ENCODE measurements at regions not wholly inside any gene's neighbourhood (a gene's known extent, or its start where the extent isn't known, plus 50 kb on each side); places are given as distances from the start of the nearest gene placed in this dataset.
"Not testable (repeated sequence)": the region's sequence is repeated elsewhere in the genome, so short reads cannot be mapped to it uniquely, and the experiment has no call there.

DNA sequence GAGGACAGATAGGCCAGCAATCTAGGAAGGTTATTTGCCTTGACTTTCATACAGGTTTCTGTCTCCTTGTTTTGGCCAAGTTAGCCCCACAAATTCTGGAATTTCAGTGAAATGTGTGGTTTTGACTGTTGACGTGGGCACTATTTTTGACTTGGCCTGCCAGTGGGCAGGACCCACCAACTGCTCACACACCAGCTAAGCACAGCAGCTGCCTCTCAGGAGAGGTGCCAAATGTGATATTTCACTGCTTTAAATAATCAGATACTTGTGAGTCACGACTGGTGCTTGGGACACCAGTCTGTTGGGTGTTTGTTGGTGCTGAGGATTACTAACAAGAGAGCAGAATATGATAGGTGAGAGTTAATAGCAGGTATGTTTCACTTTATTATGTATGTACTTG, 409.7 kb upstream of the MTPN start:
- intact Hi-C loops (cut with DNase I) = no loop called here
- no peaks in the 10 kb centered on the region for H3K27me3 ChIP-seq (ENCODE audit: low read depth)
- H3K4me3 ChIP-seq = no peak overlapping the region
- H3K4me1 ChIP-seq = no peaks in the 10 kb centered on the region
- no peaks in the 10 kb centered on the region for H3K36me3 ChIP-seq
- TF ChIP-seq, protein P1, sequence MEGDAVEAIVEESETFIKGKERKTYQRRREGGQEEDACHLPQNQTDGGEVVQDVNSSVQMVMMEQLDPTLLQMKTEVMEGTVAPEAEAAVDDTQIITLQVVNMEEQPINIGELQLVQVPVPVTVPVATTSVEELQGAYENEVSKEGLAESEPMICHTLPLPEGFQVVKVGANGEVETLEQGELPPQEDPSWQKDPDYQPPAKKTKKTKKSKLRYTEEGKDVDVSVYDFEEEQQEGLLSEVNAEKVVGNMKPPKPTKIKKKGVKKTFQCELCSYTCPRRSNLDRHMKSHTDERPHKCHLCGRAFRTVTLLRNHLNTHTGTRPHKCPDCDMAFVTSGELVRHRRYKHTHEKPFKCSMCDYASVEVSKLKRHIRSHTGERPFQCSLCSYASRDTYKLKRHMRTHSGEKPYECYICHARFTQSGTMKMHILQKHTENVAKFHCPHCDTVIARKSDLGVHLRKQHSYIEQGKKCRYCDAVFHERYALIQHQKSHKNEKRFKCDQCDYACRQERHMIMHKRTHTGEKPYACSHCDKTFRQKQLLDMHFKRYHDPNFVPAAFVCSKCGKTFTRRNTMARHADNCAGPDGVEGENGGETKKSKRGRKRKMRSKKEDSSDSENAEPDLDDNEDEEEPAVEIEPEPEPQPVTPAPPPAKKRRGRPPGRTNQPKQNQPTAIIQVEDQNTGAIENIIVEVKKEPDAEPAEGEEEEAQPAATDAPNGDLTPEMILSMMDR (IDR thresholded peaks at IDR 0.05) = no peak
- ATAC-seq (no peak), DNase-seq (no peak)
- no peak overlapping the region for H3K27ac ChIP-seq
- no peaks in the 10 kb centered on the region for H3K9me3 ChIP-seq

DNA sequence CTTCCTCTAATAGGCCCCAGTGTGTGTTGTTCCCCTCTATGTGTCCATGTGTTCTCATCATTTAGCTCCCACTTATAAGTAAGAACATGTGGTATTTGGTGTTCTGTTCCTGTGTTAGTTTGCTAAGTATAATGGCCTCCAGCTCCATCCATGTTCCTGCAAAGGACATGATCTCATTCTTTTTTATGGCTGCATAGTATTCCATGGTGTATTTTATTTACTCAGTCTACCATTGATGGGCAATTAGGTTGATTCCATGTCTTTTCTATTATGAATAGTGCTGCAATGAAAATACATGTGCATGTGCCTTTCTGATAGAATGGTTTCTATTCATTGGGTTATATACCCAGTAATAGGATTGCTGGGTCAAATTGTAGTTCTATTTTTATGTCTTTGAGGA, 394.2 kb upstream of the MTPN start:
- ATAC-seq; H3K9me3 ChIP-seq; DNase-seq; intact Hi-C loops (cut with DNase I); H3K4me3 ChIP-seq; H3K27ac ChIP-seq; H3K4me1 ChIP-seq; H3K36me3 ChIP-seq; H3K27me3 ChIP-seq (ENCODE audit: low read depth): not testable (repeated sequence)

DNA sequence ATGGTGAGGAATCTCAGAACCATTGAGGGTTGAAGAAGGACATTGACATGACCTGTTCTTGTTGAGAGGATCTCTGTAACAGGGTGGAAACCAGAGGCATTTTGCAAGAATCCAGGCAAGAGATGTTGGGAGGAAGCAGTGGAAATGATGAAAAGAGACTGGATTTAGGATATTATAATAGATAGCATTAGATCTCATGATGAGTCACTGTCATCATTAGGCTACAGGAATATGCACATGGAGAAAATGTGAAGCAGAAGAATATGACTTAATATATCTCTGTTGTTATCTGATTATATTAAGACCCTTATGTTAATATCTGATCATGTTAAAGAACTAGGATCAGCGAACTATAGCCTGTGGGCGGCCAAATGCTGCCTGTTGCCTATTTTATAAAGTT, 393.0 kb upstream of the MTPN start:
- Histone ChIP-seq H3K4me1 (no peaks in the 10 kb centered on the region), H3K9me3 (no peaks in the 10 kb centered on the region), H3K4me3 (no peak overlapping the region), H3K36me3 (no peaks in the 10 kb centered on the region), H3K27me3 (ENCODE audit: low read depth) (no peaks in the 10 kb centered on the region), H3K27ac (no peak overlapping the region)
- no peak for DNase-seq
- TF ChIP-seq, protein P1 (IDR thresholded peaks at IDR 0.05) = no peak
- no peak for ATAC-seq
- intact Hi-C loops (cut with DNase I) = no loop called here

DNA sequence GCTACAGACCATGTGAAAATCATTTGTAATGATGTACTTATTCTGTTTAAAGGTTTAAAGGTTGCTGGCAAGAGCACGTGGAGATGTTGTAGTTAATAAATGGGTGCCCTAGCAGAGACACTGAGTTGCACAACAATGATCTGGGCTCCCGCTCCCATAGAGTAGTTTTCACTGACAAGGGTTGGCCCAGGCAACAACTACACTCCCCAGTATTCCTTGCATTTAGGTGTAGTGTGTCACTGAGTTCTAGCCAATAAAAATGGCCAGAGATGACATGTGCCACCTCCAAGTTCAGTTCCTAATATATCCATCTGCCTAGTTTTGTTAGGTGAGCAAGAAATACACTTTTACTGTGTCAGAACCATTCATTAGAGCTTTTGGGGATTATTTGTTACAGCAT, 392.1 kb upstream of the MTPN start:
- no peak overlapping the region for H3K27ac ChIP-seq
- TF ChIP-seq, protein P1 (IDR thresholded peaks at IDR 0.05) = no peak
- no peaks in the 10 kb centered on the region for H3K4me1 ChIP-seq
- DNase-seq = no peak
- no peak for ATAC-seq
- H3K27me3 ChIP-seq (ENCODE audit: low read depth) = no peaks in the 10 kb centered on the region
- H3K9me3 ChIP-seq = no peaks in the 10 kb centered on the region
- H3K4me3 ChIP-seq = no peak overlapping the region
- intact Hi-C loops (cut with DNase I) = no loop called here
- H3K36me3 ChIP-seq = no peaks in the 10 kb centered on the region

DNA sequence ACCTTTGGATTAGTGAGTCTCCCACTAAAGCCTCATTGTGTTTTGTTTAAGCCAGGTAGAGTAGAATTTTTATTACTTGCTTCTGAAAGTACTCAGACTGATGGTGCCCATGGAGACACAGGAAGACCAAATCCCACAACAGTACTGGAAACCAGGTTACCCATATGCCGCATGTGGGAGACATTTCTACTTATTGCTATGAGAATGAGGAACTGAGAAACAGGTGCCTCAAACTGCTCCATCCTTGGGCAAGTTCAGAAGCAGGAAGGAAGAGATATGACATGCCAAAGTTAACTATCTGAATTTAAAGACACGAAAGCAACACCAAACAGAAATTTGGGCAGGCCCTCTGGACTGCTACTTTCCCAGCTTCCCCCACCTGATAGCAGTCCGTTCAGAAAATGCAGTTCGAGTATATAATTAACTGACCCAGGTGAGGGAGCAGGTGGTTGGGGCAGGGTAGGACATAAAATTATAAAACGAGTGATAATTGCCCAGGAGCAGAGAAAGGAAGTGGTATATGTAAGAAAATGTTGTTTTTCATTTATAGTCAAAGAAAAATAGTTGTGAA, 382.3 kb upstream of the MTPN start:
- no peaks in the 10 kb centered on the region for H3K4me1 ChIP-seq
- no peak overlapping the region for H3K4me3 ChIP-seq
- DNase-seq = no peak
- H3K9me3 ChIP-seq = no peaks in the 10 kb centered on the region
- no peaks in the 10 kb centered on the region for H3K27me3 ChIP-seq (ENCODE audit: low read depth)
- H3K27ac ChIP-seq = no peak overlapping the region
- no peaks in the 10 kb centered on the region for H3K36me3 ChIP-seq
- ATAC-seq = no peak
- TF ChIP-seq, protein P1 (IDR thresholded peaks at IDR 0.05) = no peak
- intact Hi-C loops (cut with DNase I) = no loop called here

DNA sequence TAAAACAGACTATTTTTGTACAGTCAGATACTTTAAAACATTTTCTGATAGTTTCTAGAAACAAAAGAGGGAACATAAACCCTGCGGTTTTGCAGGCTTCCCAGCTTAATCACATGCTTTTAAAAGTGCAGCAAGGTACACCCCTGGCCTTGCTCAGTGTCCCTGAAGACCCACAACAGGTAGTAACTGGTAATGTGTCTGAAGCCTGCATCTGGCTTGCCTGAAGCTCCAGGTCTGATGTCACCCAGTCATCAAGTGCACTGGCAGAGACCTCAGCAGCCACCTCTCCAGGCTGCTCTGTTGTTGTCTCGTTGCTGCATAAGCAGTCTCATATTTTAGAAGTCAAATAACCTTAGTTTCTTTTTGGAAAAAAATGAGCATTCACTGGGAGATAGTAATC, 376.1 kb upstream of the MTPN start:
- TF ChIP-seq, protein P1 (IDR thresholded peaks at IDR 0.05) = no peak
- DNase-seq (no peak), ATAC-seq (no peak)
- no peaks in the 10 kb centered on the region for H3K36me3 ChIP-seq
- no peak overlapping the region for H3K27ac ChIP-seq
- no peaks in the 10 kb centered on the region for H3K27me3 ChIP-seq (ENCODE audit: low read depth)
- no peaks in the 10 kb centered on the region for H3K4me1 ChIP-seq
- intact Hi-C loops (cut with DNase I) = no loop called here
- no peaks in the 10 kb centered on the region for H3K9me3 ChIP-seq
- no peak overlapping the region for H3K4me3 ChIP-seq
